ENCODE measurements at regions not wholly inside any gene's neighbourhood (a gene's known extent, or its start where the extent isn't known, plus 50 kb on each side); places are given as distances from the start of the nearest gene placed in this dataset.

- no peak for ATAC-seq
- H3K4me2 ChIP-seq (ENCODE audit: low read length): no peak overlapping the region
- POLR2A ChIA-PET: no interaction called here
These were observed 469.9 kb downstream of the PRR16 start for GRCh38 chr5:120934031-120934430.

More at GRCh38 chr5:120934031-120934430, 469.9 kb downstream of the PRR16 start:
- H3K36me3 ChIP-seq (ENCODE audit: control insufficient read depth in 1 of 2, insufficient read depth in 2 of 2, low read length in 2 of 2): no peaks in the 10 kb centered on the region
- no peak for TF ChIP-seq POLR2AphosphoS5 (IDR thresholded peaks at IDR 0.05; ENCODE audit: low read depth, low read length)
- no peak for TF ChIP-seq SRF (IDR thresholded peaks at IDR 0.05; ENCODE audit: low read depth)
- TF ChIP-seq EZH2 (IDR thresholded peaks at IDR 0.05): no peak
- no peak for TF ChIP-seq SIN3A (IDR thresholded peaks at IDR 0.05; ENCODE audit: low read depth)
- no peak for TF ChIP-seq RAD21 (IDR thresholded peaks at IDR 0.05; ENCODE audit: low read depth)
- TF ChIP-seq EGR1 (IDR thresholded peaks at IDR 0.05; ENCODE audit: low read depth): no peak
- no peak for TF ChIP-seq ATF3 (IDR thresholded peaks at IDR 0.05)
- no peak for TF ChIP-seq JUND (IDR thresholded peaks at IDR 0.05)
- no peak for TF ChIP-seq CTCF (IDR thresholded peaks at IDR 0.05 in 2 of 3, conservative IDR thresholded peaks at IDR 0.05 in 1 of 3; ENCODE audit: borderline replicate concordance in 1 of 3, insufficient read depth in 1 of 3, low read depth in 2 of 3, low read length in 2 of 3)
- no peak for TF ChIP-seq SP1 (IDR thresholded peaks at IDR 0.05; ENCODE audit: low read depth)
- no peak for TF ChIP-seq CBX3 (IDR thresholded peaks at IDR 0.05; ENCODE audit: low read depth)
- no peak for TF ChIP-seq MAX (IDR thresholded peaks at IDR 0.05)
- TF ChIP-seq FOSL1 (IDR thresholded peaks at IDR 0.05; ENCODE audit: low read depth): no peak
- TF ChIP-seq CEBPB (IDR thresholded peaks at IDR 0.05; ENCODE audit: low read depth): no peak
- TF ChIP-seq POLR2A (IDR thresholded peaks at IDR 0.05; ENCODE audit: borderline replicate concordance, extremely low read depth, insufficient read depth, insufficient read length): no peak
- TF ChIP-seq EZH2phosphoT487 (IDR thresholded peaks at IDR 0.05; ENCODE audit: borderline replicate concordance): no peak
- no peak for TF ChIP-seq ZFX (IDR thresholded peaks at IDR 0.05)
- TF ChIP-seq YY1 (IDR thresholded peaks at IDR 0.05; ENCODE audit: extremely low read depth, insufficient replicate concordance, low read depth, low read length): no peak
- no peak for TF ChIP-seq REST (IDR thresholded peaks at IDR 0.05; ENCODE audit: low read depth)
- no peaks in the 10 kb centered on the region for H3K27me3 ChIP-seq (ENCODE audit: insufficient read depth, low read length)
- ChIA-PET CTCF (no interaction called here), RAD21 (ENCODE audit: low non-redundant PET in 1 of 2, low total read pairs in 2 of 2, uncharacterized antibody in 2 of 2, unreplicated experiment in 2 of 2) (no interaction called here)
- no peaks in the 10 kb centered on the region for H3K9me2 ChIP-seq (ENCODE audit: insufficient read depth)
- BruUV-seq (replicated peaks): no TSS peak
- no peak for DNase-seq (ENCODE audit: low read depth, low spot score)
- no peaks in the 10 kb centered on the region for H4K20me1 ChIP-seq (ENCODE audit: insufficient read depth)
- H3K9me3 ChIP-seq (ENCODE audit: control insufficient read depth in 1 of 2, insufficient read depth in 1 of 2, low read depth in 1 of 2, low read length in 2 of 2): no peaks in the 10 kb centered on the region
- no peak overlapping the region for H3K27ac ChIP-seq (ENCODE audit: low read depth, low read length)
- H3K4me3 ChIP-seq (replicated peaks in 1 of 2; ENCODE audit: low read depth in 1 of 2, low read length in 2 of 2): no peak overlapping the region
- no peaks in the 10 kb centered on the region for H3K79me2 ChIP-seq (ENCODE audit: insufficient read depth, low read length)
- intact Hi-C loops (cut with micrococcal nuclease): no loop called here
- no peak overlapping the region for H3K9ac ChIP-seq (ENCODE audit: low read length)
- H2AFZ ChIP-seq (ENCODE audit: low read depth, low read length, poor library complexity, severe bottlenecking): no peak overlapping the region
- H3K4me1 ChIP-seq (ENCODE audit: control insufficient read depth in 1 of 2, insufficient read depth in 2 of 2, low read length in 2 of 2): no peaks in the 10 kb centered on the region

All from HCT116 (cell line).